Keratinocyte (primary cell): ENCODE measurements at regions not wholly inside any gene's neighbourhood (a gene's known extent, or its start where the extent isn't known, plus 50 kb on each side); places are given as distances from the start of the nearest gene placed in this dataset.

ENCODE experiments used
- DNase-seq: peaks from one replicate; pipeline ENCODE4 v3.0.0-alpha.2; 2011; ENCODE audit warnings: low read depth, missing footprints, low spot score
- FAIRE-seq: peaks from 2 replicates; lab custom pipeline; 2011; peaks lifted over from hg19 to GRCh38; lab: Jason Lieb, UNC
- H2AFZ ChIP-seq: 2 replicates; pipeline ENCODE4 v1.6.0; 2012; ENCODE audit warnings: low read length, control low read depth, inconsistent platforms; ENCODE audit not compliant: control insufficient read depth
- H3K27ac ChIP-seq: 2 replicates; pipeline ENCODE4 v1.5.1; 2011; ENCODE audit warnings: low read length; ENCODE audit not compliant: control insufficient read depth, insufficient read depth
- H3K27me3 ChIP-seq: 3 replicates; pipeline ENCODE4 v1.6.0; 2011; ENCODE audit warnings: low read length; ENCODE audit not compliant: control insufficient read depth, insufficient read depth; ENCODE audit errors: extremely low read depth
- H3K36me3 ChIP-seq, 2 experiments: 2 replicates in 1 of 2; 3 replicates in 1 of 2; pipeline ENCODE4 v1.5.1; 2011; ENCODE audit warnings: low read length in 2 of 2, mild to moderate bottlenecking in 1 of 2; ENCODE audit not compliant: control insufficient read depth in 2 of 2, insufficient read depth in 2 of 2; ENCODE audit errors: extremely low read depth in 1 of 2
- H3K4me1 ChIP-seq: 3 replicates; pipeline ENCODE4 v1.5.1; 2011; ENCODE audit warnings: low read length; ENCODE audit not compliant: control insufficient read depth, insufficient read depth; ENCODE audit errors: extremely low read depth
- H3K4me2 ChIP-seq: 3 replicates; pipeline ENCODE4 v1.6.0; 2011; ENCODE audit warnings: low read depth, low read length; ENCODE audit not compliant: control insufficient read depth, insufficient read depth; ENCODE audit errors: extremely low read depth
- H3K4me3 ChIP-seq, 3 experiments: fragments of 200-600 bp in 1 of 3; sonication (generic) in 1 of 3; 2 replicates in 2 of 3; 3 replicates in 1 of 3; pipeline ENCODE4 v1.5.1; 2011 to 2016; ENCODE audit warnings: low read length in 3 of 3, mild to moderate bottlenecking in 3 of 3, control low read depth in 2 of 3, inconsistent platforms in 1 of 3, low read depth in 1 of 3, mixed read lengths in 1 of 3, mixed run types in 1 of 3, moderate library complexity in 1 of 3; ENCODE audit not compliant: control insufficient read depth in 2 of 3, insufficient read depth in 2 of 3; ENCODE audit errors: extremely low read depth in 1 of 3
- H3K79me2 ChIP-seq: 2 replicates; pipeline ENCODE4 v1.6.0; 2012; ENCODE audit warnings: low read length; ENCODE audit not compliant: control insufficient read depth, insufficient read depth
- H3K9ac ChIP-seq: 3 replicates; pipeline ENCODE4 v1.6.0; 2011; ENCODE audit warnings: low read length; ENCODE audit not compliant: control insufficient read depth, insufficient read depth; ENCODE audit errors: extremely low read depth
- H3K9me1 ChIP-seq: 3 replicates; pipeline ENCODE4 v1.6.0; 2011; ENCODE audit warnings: low read length; ENCODE audit not compliant: control insufficient read depth, insufficient read depth; ENCODE audit errors: extremely low read depth
- H3K9me3 ChIP-seq: 2 replicates; pipeline ENCODE4 v1.5.1; 2012; ENCODE audit warnings: low read depth, low read length; ENCODE audit not compliant: control insufficient read depth
- H4K20me1 ChIP-seq: 3 replicates; pipeline ENCODE4 v1.6.0; 2011; ENCODE audit warnings: low read length; ENCODE audit not compliant: control insufficient read depth, insufficient read depth; ENCODE audit errors: extremely low read depth
- CTCF ChIP-seq, 3 experiments: IDR thresholded peaks in 1 of 3; conservative IDR thresholded peaks in 1 of 3; optimal IDR thresholded peaks in 1 of 3; 2 replicates in 2 of 3; 3 replicates in 1 of 3; pipeline versions ENCODE3 to v1.5.1; 2011; ENCODE audit warnings: low read length in 3 of 3, mild to moderate bottlenecking in 3 of 3, moderate library complexity in 2 of 3, control low read depth in 1 of 3, inconsistent platforms in 1 of 3; ENCODE audit not compliant: insufficient read depth in 2 of 3; ENCODE audit errors: extremely low read depth in 1 of 3
- EZH2 ChIP-seq: IDR thresholded peaks from one replicate; pipeline ENCODE4 v1.6.1; 2012; ENCODE audit warnings: inconsistent platforms, mild to moderate bottlenecking, low read length, moderate library complexity
- dilution Hi-C: fragments of 300-500 bp; cut with MboI; formaldehyde crosslinking; loops from one replicate; pipeline ENCODE4 v1.7.0; 2020; ENCODE audit warnings: low sequenced_read_pairs; ENCODE audit not compliant: extremely low pct_ligation_motif_present

- Histone ChIP-seq H4K20me1 (no peaks in the 10 kb centered on the region), H3K9me3 (no peaks in the 10 kb centered on the region), H3K27me3 (no peaks in the 10 kb centered on the region), H2AFZ (no peak overlapping the region), H3K79me2 (no peaks in the 10 kb centered on the region), H3K9ac (no peak overlapping the region), H3K4me2 (no peak overlapping the region), H3K36me3 (no peaks in the 10 kb centered on the region), H3K4me3 (no peak overlapping the region), H3K27ac (no peak overlapping the region), H3K4me1 (no peaks in the 10 kb centered on the region), H3K9me1 (no peaks in the 10 kb centered on the region)
- no peak for DNase-seq
- FAIRE-seq, result no peak
- dilution Hi-C loops, result no loop called here
- TF ChIP-seq CTCF (optimal IDR thresholded peaks at IDR 0.05 in 1 of 3, IDR thresholded peaks at IDR 0.05 in 1 of 3, conservative IDR thresholded peaks at IDR 0.05 in 1 of 3; ENCODE audit: extremely low read depth in 1 of 3, insufficient read depth in 2 of 3, low read length in 3 of 3), result no peak
- TF ChIP-seq EZH2, result no peak
Measured at GRCh38 chr6:22708469-22708868, 139.1 kb downstream of the HDGFL1 start.

- Histone ChIP-seq H3K27me3 (no peaks in the 10 kb centered on the region), H3K9me3 (no peaks in the 10 kb centered on the region), H3K79me2 (no peaks in the 10 kb centered on the region), H3K4me3 (no peak overlapping the region), H3K4me1 (no peaks in the 10 kb centered on the region), H3K36me3 (no peaks in the 10 kb centered on the region), H4K20me1 (no peaks in the 10 kb centered on the region), H3K4me2 (no peak overlapping the region), H3K9ac (no peak overlapping the region), H3K27ac (no peak overlapping the region), H2AFZ (no peak overlapping the region), H3K9me1 (no peaks in the 10 kb centered on the region)
- FAIRE-seq (no peak), DNase-seq (no peak)
- TF ChIP-seq CTCF (optimal IDR thresholded peaks at IDR 0.05 in 1 of 3, IDR thresholded peaks at IDR 0.05 in 1 of 3, conservative IDR thresholded peaks at IDR 0.05 in 1 of 3; ENCODE audit: extremely low read depth in 1 of 3, insufficient read depth in 2 of 3, low read length in 3 of 3) (no peak), EZH2 (no peak)
- dilution Hi-C loops, result no loop called here
Measured at GRCh38 chr6:22709803-22710202, 140.4 kb downstream of the HDGFL1 start.
